Suppressor macrophage (primary cell): ENCODE measurements at regions not wholly inside any gene's neighbourhood (a gene's known extent, or its start where the extent isn't known, plus 50 kb on each side); places are given as distances from the start of the nearest gene placed in this dataset.

Experiments
- DNase-seq, 4 experiments: peaks; one replicate each; pipeline ENCODE4 v3.0.0-alpha.2; 2020 to 2022

GRCh38 chr9:20291201-20291600 lies 331.1 kb downstream of the MLLT3 start:
- no peak for DNase-seq

- DNase-seq = no peak
Observed at GRCh38 chr9:20290257-20290656, 332.0 kb downstream of the MLLT3 start.

GRCh38 chr9:20289423-20290010 lies 332.8 kb downstream of the MLLT3 start:
- no peak for DNase-seq

- DNase-seq = no peak
Observed at GRCh38 chr9:20286969-20287368, 335.3 kb downstream of the MLLT3 start.

GRCh38 chr9:20286154-20286700 lies 336.1 kb downstream of the MLLT3 start:
- DNase-seq = no peak

- DNase-seq = no peak
Observed at GRCh38 chr9:20284601-20285289, 337.6 kb downstream of the MLLT3 start.

- no peak for DNase-seq
Observed at GRCh38 chr9:20280330-20280729, 342.0 kb downstream of the MLLT3 start.

GRCh38 chr9:20276762-20277161 lies 345.5 kb downstream of the MLLT3 start:
- no peak for DNase-seq

- no peak for DNase-seq
Observed at GRCh38 chr9:20271723-20272122, 350.6 kb downstream of the MLLT3 start.

- DNase-seq = no peak
Observed at GRCh38 chr9:20271096-20271495, 351.2 kb downstream of the MLLT3 start.

GRCh38 chr9:20270161-20270560 lies 352.1 kb downstream of the MLLT3 start:
- no peak for DNase-seq

GRCh38 chr9:20269620-20270019 lies 352.7 kb downstream of the MLLT3 start:
- DNase-seq = no peak

- DNase-seq = no peak
Observed at GRCh38 chr9:20264896-20265295, 357.4 kb downstream of the MLLT3 start.

- DNase-seq = no peak
Observed at GRCh38 chr9:20262611-20263010, 359.7 kb downstream of the MLLT3 start.

- DNase-seq = no peak
Observed at GRCh38 chr9:20256284-20256948, 365.9 kb downstream of the MLLT3 start.

GRCh38 chr9:20255052-20255451 lies 367.2 kb downstream of the MLLT3 start:
- no peak for DNase-seq

GRCh38 chr9:20253635-20254034 lies 368.7 kb downstream of the MLLT3 start:
- DNase-seq = no peak

- no peak for DNase-seq
Observed at GRCh38 chr9:20252778-20253177, 369.5 kb downstream of the MLLT3 start.

GRCh38 chr9:20250791-20251190 lies 371.5 kb downstream of the MLLT3 start:
- DNase-seq = no peak

- DNase-seq = no peak
Observed at GRCh38 chr9:20244271-20244670, 378.0 kb downstream of the MLLT3 start.

- peak in 3 of 4 experiments; percentile 3 to 27 (median 10) for DNase-seq
Observed at GRCh38 chr9:20243841-20244240, 378.5 kb downstream of the MLLT3 start.

- DNase-seq = peak in 2 of 4 experiments; percentile 11 to 25
Observed at GRCh38 chr9:20242510-20243189, 379.6 kb downstream of the MLLT3 start.

- no peak for DNase-seq
Observed at GRCh38 chr9:20240498-20240897, 381.8 kb downstream of the MLLT3 start.
